Stomach (tissue), 8 donors: ENCODE measurements at regions not wholly inside any gene's neighbourhood (a gene's known extent, or its start where the extent isn't known, plus 50 kb on each side); places are given as distances from the start of the nearest gene placed in this dataset.

Experiments
- DNase-seq, 2 donors: peaks; one replicate each; pipeline versions ENCODE4 v3.0.0 to v3.0.0-alpha.2; 2013 to 2019
- H3K27ac ChIP-seq, 5 donors: fragments of 200-600 bp in 4 of 5; sonication (generic) in 4 of 5; one replicate each; pipeline ENCODE4 v1.5.1; 2013 to 2019; ENCODE audit warnings: mild to moderate bottlenecking in 1 of 5, moderate library complexity in 1 of 5
- H3K27me3 ChIP-seq, 3 donors: fragments of 200-600 bp; sonication (generic); one replicate each; pipeline ENCODE4 v1.5.1; 2017 to 2019; ENCODE audit warnings: mixed run types in 1 of 3
- H3K36me3 ChIP-seq, 4 donors: fragments of 200-600 bp; sonication (generic); 1 replicate in 3 of 4; 2 replicates in 1 of 4; pipeline ENCODE4 v1.5.1; 2016 to 2019
- H3K4me1 ChIP-seq, 4 donors: fragments of 200-600 bp; sonication (generic); one replicate each; pipeline ENCODE4 v1.5.1; 2016 to 2019
- H3K4me3 ChIP-seq, 4 donors: fragments of 200-600 bp; sonication (generic) in 3 of 4; one replicate each; pipeline ENCODE4 v1.5.1; 2016 to 2019; ENCODE audit warnings: mild to moderate bottlenecking in 1 of 4
- H3K9me3 ChIP-seq, 4 donors: fragments of 200-600 bp; sonication (generic); one replicate each; pipeline ENCODE4 v1.5.1; 2016 to 2019
- EP300 ChIP-seq: sonication (generic); formaldehyde crosslinking; IDR thresholded peaks from one replicate; pipeline ENCODE4 v1.6.1; 2017; ENCODE audit warnings: antibody characterized with exemption
- POLR2A ChIP-seq, 4 donors: fragments of 450-650 bp; IDR thresholded peaks; one replicate each; pipeline ENCODE4 v1.6.1; 2016; ENCODE audit warnings: antibody characterized with exemption in 4 of 4, control low read depth in 2 of 4, mild to moderate bottlenecking in 1 of 4, moderate library complexity in 1 of 4
- POLR2AphosphoS5 ChIP-seq, 3 donors: sonication (generic); formaldehyde crosslinking; IDR thresholded peaks; one replicate each; pipeline ENCODE4 v1.6.1; 2016; ENCODE audit warnings: antibody characterized with exemption in 3 of 3
- WGBS, 5 donors: extraction: QIAGEN DNeasy Blood & Tissue Kit in 3 of 5; methylation state at CpG; one replicate each; pipeline versions ENCODE4 v1.1.5 to v1.1.7; 2013 to 2018; 5-methylcytosine and 5-hydroxymethylcytosine counted together
- intact Hi-C: fragments of 100-400 bp; cut with DNase I; formaldehyde crosslinking; loops from one replicate; pipeline ENCODE4 v1.15.1; 2023; ENCODE audit warnings: low total_unique reads
- TF ChIP-seq, protein P1 (sequence below), 7 experiments: fragments of 450-650 bp in 4 of 7; fragments of 200-600 bp in 3 of 7; sonication (generic) in 3 of 7; IDR thresholded peaks; one replicate each; pipeline ENCODE4 v1.5.1; 2016 to 2019; ENCODE audit warnings: antibody characterized with exemption in 7 of 7, control low read depth in 2 of 7, mild to moderate bottlenecking in 1 of 7
- donor health status: healthy with polysubstance abuse.
- donor health status: Bipolar disorder and iron deficiency.
- donor health status: healthy.

DNA sequence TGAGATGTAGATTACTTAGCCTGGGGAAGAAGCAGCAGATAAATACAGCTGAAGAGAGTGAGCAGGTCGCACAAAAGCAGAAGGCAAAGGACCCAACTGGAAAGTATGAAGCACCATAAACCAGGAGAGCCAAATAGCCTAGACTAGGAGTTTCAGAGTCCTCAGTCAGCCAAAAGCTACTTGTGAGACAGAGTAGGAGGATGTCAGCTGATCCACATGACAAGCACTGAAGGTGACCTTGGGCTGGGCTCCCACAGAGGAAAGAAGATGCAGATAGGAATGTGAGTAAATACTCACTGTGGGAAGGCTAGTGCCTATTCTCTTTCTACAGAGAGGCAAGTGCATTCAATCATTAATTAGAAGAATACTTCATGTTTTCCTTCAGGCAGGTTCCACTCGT, 274.0 kb upstream of the POU3F2 start:
- DNase-seq = no peak
- TF ChIP-seq POLR2A (IDR thresholded peaks at IDR 0.05) (no peak), EP300 (no peak), POLR2AphosphoS5 (IDR thresholded peaks at IDR 0.05) (no peak)
- TF ChIP-seq, protein P1, sequence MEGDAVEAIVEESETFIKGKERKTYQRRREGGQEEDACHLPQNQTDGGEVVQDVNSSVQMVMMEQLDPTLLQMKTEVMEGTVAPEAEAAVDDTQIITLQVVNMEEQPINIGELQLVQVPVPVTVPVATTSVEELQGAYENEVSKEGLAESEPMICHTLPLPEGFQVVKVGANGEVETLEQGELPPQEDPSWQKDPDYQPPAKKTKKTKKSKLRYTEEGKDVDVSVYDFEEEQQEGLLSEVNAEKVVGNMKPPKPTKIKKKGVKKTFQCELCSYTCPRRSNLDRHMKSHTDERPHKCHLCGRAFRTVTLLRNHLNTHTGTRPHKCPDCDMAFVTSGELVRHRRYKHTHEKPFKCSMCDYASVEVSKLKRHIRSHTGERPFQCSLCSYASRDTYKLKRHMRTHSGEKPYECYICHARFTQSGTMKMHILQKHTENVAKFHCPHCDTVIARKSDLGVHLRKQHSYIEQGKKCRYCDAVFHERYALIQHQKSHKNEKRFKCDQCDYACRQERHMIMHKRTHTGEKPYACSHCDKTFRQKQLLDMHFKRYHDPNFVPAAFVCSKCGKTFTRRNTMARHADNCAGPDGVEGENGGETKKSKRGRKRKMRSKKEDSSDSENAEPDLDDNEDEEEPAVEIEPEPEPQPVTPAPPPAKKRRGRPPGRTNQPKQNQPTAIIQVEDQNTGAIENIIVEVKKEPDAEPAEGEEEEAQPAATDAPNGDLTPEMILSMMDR (IDR thresholded peaks at IDR 0.05) = no peak
- no peaks in the 10 kb centered on the region for H3K4me1 ChIP-seq
- no peak overlapping the region for H3K27ac ChIP-seq
- no peaks in the 10 kb centered on the region for H3K9me3 ChIP-seq
- no peaks in the 10 kb centered on the region for H3K27me3 ChIP-seq
- H3K4me3 ChIP-seq = no peak overlapping the region
- intact Hi-C loops = no loop called here
- H3K36me3 ChIP-seq = no peaks in the 10 kb centered on the region
- WGBS, 5 donors = 61 to 72% (median 67%) methylated on average over 2 of the region's 2 CpGs

- no peaks in the 10 kb centered on the region for H3K9me3 ChIP-seq
- no peak overlapping the region for H3K27ac ChIP-seq
- H3K4me1 ChIP-seq = no peaks in the 10 kb centered on the region
- 64 to 81% (median 72%) methylated on average over 5 of the region's 5 CpGs for WGBS, 5 donors
- no peak for TF ChIP-seq POLR2AphosphoS5 (IDR thresholded peaks at IDR 0.05)
- TF ChIP-seq, protein P1 (IDR thresholded peaks at IDR 0.05) = no peak
- no peaks in the 10 kb centered on the region for H3K27me3 ChIP-seq
- H3K4me3 ChIP-seq = no peak overlapping the region
- intact Hi-C loops = no loop called here
- DNase-seq = no peak
- H3K36me3 ChIP-seq = no peaks in the 10 kb centered on the region
These were observed 273.5 kb upstream of the POU3F2 start for GRCh38 chr6:98560841-98561240.

- Histone ChIP-seq H3K4me1 (no peaks in the 10 kb centered on the region), H3K27me3 (no peaks in the 10 kb centered on the region), H3K4me3 (no peak overlapping the region), H3K27ac (no peak overlapping the region), H3K9me3 (no peaks in the 10 kb centered on the region), H3K36me3 (no peaks in the 10 kb centered on the region)
- DNase-seq = no peak
- 22 to 50% (median 30%) methylated on average over 1 of the region's 1 CpG for WGBS, 5 donors
- TF ChIP-seq, protein P1 (IDR thresholded peaks at IDR 0.05) = no peak
- TF ChIP-seq POLR2AphosphoS5 (IDR thresholded peaks at IDR 0.05) (no peak), POLR2A (IDR thresholded peaks at IDR 0.05) (no peak), EP300 (no peak)
- intact Hi-C loops = no loop called here
These were observed 268.2 kb upstream of the POU3F2 start for GRCh38 chr6:98566126-98566525.

DNA sequence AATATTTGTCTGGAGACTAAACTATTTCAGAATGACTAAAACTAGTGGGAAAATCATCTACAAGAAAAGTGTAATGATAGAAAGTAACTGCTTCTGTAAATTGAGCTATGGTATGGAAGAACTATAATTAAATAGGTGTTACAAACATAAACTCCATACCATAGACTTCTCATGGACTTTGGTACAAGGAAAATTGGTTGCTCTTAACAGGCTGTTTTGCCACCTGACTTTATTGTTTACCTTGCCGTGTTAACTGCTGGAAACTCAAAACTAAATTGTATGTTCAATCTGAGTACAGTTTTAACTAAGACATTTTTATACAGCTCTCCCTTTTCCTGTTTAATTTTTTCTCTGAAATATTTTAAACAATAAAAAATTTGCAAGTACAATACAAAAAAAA, 261.8 kb upstream of the POU3F2 start:
- Histone ChIP-seq H3K27me3 (no peaks in the 10 kb centered on the region), H3K9me3 (no peaks in the 10 kb centered on the region), H3K4me3 (no peak overlapping the region), H3K4me1 (no peaks in the 10 kb centered on the region), H3K27ac (no peak overlapping the region), H3K36me3 (no peaks in the 10 kb centered on the region)
- DNase-seq = no peak
- 42 to 63% (median 49%) methylated on average over 1 of the region's 1 CpG for WGBS, 5 donors
- TF ChIP-seq POLR2AphosphoS5 (IDR thresholded peaks at IDR 0.05) = no peak
- intact Hi-C loops = no loop called here

GRCh38 chr6:98574984-98575383, 259.4 kb upstream of the POU3F2 start:
- 49 to 65% (median 58%) methylated on average over 5 of the region's 5 CpGs for WGBS, 5 donors
- DNase-seq = peak in 1 of 2 donors; percentile 21
- TF ChIP-seq, protein P1 (IDR thresholded peaks at IDR 0.05) = no peak
- TF ChIP-seq POLR2AphosphoS5 (IDR thresholded peaks at IDR 0.05) (no peak), POLR2A (IDR thresholded peaks at IDR 0.05) (no peak), EP300 (no peak)

More at GRCh38 chr6:98574984-98575383, 259.4 kb upstream of the POU3F2 start:
- H3K9me3 ChIP-seq = no peaks in the 10 kb centered on the region
- no peak overlapping the region for H3K27ac ChIP-seq
- H3K27me3 ChIP-seq = no peaks in the 10 kb centered on the region
- intact Hi-C loops = no loop called here
- H3K36me3 ChIP-seq = no peaks in the 10 kb centered on the region
- no peaks in the 10 kb centered on the region for H3K4me1 ChIP-seq
- no peak overlapping the region for H3K4me3 ChIP-seq
